GM18909 (cell line): ENCODE measurements at regions not wholly inside any gene's neighbourhood (a gene's known extent, or its start where the extent isn't known, plus 50 kb on each side); places are given as distances from the start of the nearest gene placed in this dataset.

Experiments
- ATAC-seq: cut with Tn5 transposase; IDR thresholded peaks from one replicate; pipeline ENCODE4 v1.9.1; 2021; ENCODE audit warnings: mild to moderate bottlenecking; ENCODE audit not compliant: unreplicated experiment, poor library complexity

DNA sequence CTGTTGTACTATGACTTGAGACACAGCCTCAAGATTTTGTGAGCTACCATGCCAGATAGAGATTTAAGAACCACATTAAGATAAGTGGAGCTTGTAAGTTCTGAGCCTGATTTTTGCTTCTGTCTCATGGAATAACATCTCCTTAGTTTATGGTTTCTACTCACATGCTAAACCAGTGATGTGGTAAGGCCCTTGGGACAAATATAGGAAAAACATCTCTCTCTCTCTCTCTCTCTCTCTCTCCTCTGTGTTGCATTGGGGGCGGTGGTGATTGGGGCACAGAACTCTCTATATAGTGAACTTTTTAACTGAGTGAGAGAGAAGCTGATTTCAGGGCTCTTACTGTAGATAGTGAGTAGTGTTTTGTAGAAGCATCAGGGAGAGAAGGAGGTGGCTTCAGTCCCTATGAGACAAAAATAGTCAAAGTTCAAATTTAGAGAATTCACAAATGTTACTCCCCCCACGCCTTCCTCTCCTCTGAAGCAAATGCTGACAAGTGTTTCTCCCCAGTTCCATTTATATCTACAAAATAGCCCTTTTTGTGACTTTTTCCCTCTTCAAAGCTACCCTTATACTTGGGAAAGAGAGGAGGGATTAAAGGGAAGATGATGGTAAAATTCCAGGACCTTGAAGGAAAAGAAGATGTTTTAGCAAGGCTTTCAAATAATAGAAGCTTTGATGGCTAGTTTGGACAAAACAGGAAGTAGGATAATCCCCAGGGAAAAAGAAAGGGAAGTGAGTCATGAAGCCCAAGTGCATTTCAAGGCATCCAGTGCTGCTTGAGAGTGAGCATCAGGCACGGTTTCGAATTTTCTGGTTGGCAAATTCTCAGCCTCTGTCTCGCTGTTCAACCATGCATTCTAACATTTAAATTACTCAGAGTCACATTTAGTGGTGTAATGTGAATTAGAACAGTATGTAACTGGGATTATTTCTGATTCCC, 134.3 kb upstream of the AP1S2 start:
- ATAC-seq = no peak

GRCh38 chrX:15985937-15986336, 131.3 kb upstream of the AP1S2 start:
- ATAC-seq = no peak

DNA sequence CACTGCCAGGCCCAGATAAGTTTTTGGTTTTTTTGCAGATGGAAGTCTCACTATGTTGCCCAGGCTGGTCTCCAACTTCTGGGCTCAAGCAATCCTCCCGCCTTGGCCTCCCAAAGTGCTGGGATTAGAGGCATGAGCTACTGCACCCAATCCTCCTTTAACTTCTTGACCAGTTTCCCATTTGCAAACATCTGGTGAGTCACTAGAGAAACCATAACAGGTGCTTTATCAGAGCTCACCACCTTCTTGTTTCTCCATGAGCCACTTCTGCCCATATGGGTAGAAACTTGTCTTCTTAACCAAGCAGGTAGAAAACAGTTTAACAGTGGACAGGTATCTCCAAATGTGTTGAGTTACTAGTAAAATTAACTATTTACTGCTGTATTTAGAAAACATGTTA, 128.4 kb upstream of the AP1S2 start:
- ATAC-seq = no peak

GRCh38 chrX:15977644-15978043, 123.0 kb upstream of the AP1S2 start:
- ATAC-seq = no peak

DNA sequence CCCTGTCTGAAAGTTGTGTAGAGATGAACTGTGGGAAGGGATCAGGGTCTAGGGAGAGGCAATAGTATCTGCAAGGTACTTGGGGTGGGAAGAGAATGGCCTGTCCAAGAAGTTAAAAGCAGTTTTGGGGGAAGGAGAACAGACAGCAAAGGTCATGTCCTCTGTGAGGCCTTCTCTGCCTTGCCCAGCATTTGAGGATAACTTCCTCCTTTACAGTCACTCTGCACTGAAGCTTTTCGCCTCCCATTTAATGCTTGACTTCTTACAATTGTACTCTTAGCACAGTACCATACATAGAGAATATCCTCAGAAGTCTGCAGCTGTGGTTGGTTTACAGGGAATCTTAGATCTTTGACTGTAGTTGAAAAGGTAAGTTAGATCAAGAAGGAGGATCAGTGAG, 121.8 kb upstream of the AP1S2 start:
- no peak for ATAC-seq

DNA sequence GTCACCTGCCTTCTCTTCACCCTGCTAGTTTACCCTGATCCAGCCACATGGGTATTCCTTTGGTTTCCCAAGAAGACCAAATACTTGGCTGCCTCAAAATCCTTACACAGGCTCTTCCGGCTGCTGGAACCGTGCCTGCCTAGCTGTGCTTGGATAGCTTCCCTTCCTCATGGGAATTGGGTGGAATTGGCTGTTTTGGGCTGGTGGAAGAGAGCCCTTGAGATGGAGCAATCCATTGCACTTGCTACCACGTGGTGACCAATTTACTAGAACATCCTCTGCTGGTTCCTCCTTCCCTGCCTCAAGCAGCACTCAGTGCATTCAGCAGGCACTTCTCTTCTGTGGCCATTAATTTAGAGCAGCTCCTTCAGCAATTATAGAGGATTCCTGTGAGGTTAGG, 119.3 kb upstream of the AP1S2 start:
- ATAC-seq = no peak

DNA sequence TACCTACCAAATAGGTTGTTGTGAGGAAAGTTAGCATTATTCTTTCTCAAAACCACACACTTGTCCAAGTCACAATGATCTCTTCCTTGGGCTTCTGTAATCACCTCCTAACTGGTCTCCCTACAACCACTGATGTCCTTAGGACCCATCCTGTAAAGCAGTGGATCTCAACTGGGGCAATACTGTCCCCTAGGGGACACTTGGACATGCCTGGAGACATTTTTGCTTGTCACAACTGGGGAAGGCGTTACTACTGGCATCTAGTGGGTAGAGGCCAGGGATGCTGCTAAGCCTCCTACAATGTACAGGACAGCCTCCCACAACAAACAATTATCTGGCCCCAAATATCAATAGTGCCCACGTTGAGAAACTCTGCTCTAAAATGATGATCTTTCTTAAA, 118.7 kb upstream of the AP1S2 start:
- peak; percentile 67 for ATAC-seq

DNA sequence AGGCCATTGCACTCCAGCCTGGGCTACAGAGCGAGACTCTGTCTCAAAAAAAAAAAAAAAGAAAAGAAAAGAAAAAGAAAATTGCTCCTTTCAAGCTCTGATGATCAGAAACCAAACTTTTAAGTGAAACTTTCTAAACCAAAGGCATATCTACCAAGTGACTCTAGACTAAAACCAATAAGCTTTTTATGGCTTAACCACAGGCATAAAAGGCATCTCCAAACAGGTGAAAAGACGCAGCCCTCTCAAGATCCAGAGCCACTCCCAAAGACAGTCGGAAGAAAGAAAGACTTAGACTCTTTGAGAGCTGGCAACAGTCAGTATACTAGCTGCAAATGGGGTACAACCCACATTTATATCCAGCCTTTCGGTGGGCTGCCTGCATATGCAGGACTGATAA, 117.1 kb upstream of the AP1S2 start:
- no peak for ATAC-seq

DNA sequence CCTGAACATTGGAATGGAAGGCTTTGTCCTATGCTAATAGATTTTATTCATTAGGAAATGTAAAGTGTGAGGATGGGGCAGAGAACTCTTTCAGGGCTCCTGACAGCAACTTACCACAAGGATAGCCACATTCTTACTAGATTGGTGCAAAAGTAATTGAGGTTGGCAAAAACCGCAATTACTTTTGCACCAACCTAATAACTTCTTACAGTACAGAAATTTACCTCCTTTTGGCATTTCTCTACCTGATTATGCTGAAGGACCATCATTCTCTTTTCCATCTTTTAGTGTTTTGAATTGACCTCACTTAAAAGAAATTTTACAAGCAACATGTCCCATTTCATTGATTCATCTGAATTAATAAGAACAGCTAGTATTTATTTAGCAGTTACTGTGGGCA, 109.2 kb upstream of the AP1S2 start:
- no peak for ATAC-seq

DNA sequence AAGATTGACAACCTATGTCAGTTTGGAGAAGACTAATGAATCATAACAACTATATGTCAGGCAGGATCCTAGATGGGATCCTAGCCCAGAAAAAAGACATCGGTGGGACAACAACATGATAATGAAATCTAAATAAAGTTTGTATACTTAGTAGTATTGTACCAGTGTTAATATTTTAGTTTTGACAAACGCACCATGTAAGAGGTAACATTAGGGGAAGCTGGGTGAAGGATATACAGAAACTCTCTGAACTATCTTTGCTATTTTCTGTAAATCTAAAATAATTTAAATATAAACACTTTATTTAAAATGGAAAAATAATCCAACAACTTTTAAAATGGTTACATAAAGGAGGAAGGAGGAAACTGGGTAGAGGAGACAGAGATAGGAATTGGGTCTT, 105.6 kb upstream of the AP1S2 start:
- ATAC-seq = no peak

- ATAC-seq = no peak
These were observed 102.1 kb upstream of the AP1S2 start for GRCh38 chrX:15956681-15957080.

GRCh38 chrX:15953801-15954200, 99.2 kb upstream of the AP1S2 start:
- no peak for ATAC-seq

- no peak for ATAC-seq
These were observed 97.6 kb upstream of the AP1S2 start for GRCh38 chrX:15952212-15952611.

DNA sequence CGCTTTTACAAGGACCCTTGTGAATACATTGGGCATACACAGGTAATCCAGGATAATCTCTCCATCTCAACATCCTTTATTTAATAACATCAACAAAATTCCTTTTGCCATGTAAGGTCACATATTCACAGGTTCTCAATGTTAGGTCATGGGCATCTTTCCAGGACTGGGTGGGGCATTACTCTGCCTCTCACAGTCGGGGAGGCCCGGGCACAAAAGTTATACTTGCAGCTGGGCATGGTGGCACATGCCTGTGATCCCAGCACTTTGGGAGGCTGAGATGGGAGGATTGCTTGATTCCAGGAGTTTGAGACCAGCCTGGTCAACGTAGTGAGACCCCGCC, 93.7 kb upstream of the AP1S2 start:
- no peak for ATAC-seq

DNA sequence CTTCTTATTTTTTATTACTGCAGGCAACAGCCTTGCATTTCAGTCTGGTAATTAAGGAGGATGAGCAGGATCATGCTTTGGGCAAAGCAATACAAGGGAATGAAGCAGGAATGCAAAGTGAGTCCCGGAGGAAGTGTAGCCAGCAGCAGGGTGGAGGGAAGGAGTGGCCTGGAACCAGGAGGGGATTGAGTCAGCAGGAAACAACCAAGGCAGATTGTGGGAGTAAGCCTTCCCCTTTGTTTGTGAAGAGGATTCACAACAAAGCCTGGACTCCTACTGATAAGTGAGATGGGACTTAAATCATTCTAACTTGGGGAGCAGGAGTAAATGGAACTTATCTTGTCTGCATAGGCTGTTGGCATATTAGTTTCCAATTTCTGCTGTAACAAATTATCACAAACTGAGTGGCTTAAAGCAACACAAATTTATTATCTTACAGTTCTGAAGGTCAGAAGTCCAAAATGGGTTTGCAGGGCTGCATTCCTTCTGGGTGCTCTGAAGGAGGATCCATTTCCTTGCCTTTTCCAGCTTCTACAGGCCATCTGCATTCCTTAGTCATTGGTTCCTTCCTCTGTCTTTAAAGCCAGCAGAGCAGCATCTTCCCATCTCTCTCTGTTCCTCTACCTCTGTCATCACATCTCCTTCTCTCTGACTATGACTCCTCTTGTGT, 93.2 kb upstream of the AP1S2 start:
- no peak for ATAC-seq

- no peak for ATAC-seq
These were observed 92.4 kb upstream of the AP1S2 start for GRCh38 chrX:15946783-15947580.

DNA sequence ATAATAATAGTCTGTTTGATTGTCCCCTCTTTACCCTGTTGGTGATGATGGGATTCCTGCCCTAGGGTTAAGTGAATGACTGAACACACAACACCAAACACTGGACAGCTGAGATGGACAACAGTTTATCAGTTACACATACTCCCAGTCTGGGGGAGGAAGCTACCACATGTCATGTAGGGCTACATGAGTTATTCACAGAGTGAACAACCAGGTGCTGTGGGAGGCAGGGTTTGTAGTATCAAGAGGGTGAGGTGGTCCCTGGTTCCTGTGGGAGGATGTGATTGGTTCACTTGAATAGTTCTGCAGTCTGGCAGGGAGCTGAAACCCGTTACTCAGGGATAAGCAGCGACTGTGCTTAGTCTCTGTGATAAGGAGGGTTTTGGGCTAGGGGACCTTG, 88.8 kb upstream of the AP1S2 start:
- ATAC-seq = no peak

GRCh38 chrX:15942307-15942706, 87.7 kb upstream of the AP1S2 start:
- ATAC-seq = no peak

GRCh38 chrX:15939737-15940136, 85.1 kb upstream of the AP1S2 start:
- no peak for ATAC-seq

- ATAC-seq = no peak
These were observed 83.5 kb upstream of the AP1S2 start for GRCh38 chrX:15938072-15938471.

- ATAC-seq = no peak
These were observed 76.7 kb upstream of the AP1S2 start for GRCh38 chrX:15931362-15931761.
